Putamen (tissue), 1 donor: ENCODE measurements at regions not wholly inside any gene's neighbourhood (a gene's known extent, or its start where the extent isn't known, plus 50 kb on each side); places are given as distances from the start of the nearest gene placed in this dataset.
"Not testable (repeated sequence)": the region's sequence is repeated elsewhere in the genome, so short reads cannot be mapped to it uniquely, and the experiment has no call there.

Experiments
- DNase-seq: peaks from one replicate; pipeline ENCODE4 v3.0.0-alpha.2; 2016; ENCODE audit warnings: low spot score

DNA sequence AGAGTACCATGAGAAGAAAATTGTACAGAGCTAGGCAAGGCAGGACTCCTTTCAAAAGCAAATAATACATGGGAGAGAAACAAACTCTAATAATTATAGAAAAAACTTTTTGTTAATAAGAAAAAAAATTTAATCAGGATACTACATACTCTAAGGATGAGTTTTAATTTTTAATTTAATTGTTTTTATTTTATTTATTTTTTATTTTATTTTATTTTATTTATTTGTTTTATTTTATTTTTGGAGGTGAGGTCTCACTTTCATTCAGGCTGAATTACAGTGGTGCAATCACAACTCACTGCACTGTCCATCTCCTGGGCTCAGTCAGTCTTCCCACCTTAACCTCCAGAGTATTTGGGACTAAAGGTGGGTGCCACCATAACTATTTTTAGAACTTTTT lies 1347.2 kb downstream of the NLGN4Y start:
- no peak for DNase-seq

DNA sequence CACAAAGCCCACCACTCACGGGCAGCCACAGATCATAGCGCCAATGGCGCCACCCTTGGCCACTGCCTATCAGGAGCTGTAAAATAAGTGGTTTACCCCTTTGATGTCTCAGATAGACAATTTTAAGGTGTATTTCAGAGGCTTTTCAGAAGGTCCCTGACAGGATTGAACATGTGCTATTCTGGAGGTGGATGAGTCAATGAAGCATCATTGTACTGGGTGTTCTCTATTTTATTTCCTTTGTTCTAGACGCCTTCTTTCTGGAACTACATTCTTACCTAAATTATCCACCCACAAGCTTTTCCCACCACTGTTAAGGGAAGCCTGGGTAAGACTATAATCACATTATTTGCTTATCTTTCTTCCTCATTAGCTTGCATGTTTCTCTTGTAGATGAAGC lies 1351.6 kb downstream of the NLGN4Y start:
- not testable (repeated sequence) for DNase-seq

DNA sequence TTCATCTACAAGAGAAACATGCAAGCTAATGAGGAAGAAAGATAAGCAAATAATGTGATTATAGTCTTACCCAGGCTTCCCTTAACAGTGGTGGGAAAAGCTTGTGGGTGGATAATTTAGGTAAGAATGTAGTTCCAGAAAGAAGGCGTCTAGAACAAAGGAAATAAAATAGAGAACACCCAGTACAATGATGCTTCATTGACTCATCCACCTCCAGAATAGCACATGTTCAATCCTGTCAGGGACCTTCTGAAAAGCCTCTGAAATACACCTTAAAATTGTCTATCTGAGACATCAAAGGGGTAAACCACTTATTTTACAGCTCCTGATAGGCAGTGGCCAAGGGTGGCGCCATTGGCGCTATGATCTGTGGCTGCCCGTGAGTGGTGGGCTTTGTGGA lies 1379.2 kb downstream of the NLGN4Y start:
- DNase-seq: not testable (repeated sequence)

DNA sequence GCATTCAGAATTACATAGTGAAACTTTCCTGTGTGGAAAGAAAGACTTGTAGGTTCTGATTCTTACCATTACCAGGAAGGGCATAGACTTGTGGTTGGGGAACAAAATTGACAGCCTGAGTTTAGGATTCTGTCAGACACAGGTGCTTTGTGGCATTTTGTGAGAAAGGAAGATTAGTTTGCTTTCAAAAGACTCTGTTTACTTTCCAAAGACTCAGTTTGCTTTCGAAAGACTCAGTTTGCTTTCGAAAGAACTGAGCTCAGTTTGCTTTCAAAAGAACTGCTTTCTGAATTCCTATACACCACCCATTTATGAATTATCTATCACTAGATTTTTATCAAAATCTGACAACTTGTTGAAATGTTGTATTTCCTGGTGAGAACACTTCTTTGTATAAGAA lies 1381.2 kb downstream of the NLGN4Y start:
- no peak for DNase-seq

DNA sequence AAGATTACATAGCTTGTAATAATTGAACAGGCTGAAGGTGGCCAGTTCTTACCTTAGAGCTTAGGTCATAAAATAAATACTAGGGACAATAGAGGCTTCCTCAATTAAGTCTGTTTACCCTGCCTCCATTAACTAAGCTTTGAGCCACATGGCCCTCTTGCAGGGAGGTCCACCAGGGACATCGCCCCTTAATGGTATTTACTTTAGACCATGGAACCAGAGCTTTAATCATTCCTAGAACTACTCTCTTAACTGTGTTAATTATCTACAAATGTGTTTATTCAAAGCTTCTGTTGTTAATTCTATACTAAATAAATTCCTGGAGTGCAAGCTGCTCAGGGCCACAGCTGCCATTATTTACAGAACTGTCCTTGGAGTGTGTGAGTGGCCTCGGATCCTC lies 1402.2 kb downstream of the NLGN4Y start:
- no peak for DNase-seq

DNA sequence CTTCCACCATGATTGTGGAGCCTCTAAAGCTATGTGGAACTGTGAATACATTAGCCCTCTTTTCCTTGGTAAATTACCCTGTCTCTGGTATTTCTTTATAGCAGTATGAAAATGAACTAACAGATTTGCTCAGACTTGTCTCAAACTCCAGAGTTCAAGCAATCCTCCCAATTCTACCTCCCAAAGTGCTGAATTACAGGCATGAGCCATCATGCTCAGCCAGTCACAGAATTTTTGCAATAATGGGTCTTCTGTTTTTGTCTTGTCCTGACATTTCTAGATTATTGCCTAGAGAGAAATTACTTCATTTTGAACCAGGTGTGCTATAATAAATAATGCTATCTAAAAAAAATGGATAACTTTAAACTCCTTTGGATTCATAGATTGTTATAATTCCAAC lies 1414.5 kb downstream of the NLGN4Y start:
- DNase-seq: no peak

DNA sequence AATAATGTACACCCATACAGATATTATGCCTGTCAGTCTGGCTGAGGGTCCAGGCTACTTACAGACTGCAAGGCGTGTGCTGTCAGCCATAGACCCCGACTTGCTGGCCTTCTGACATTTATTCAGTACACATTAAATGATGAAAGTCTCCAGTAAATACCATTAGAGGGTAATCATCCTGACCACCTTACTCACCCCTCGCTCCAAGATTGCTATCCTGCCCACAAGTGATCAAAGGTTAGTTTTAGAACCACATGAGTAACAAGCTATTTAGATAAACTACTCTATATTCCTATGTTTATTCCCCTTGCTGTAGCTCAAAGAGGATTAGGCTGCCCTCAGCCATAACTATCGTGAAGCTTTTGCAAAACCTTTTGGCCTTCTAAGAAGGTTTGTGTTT lies 1426.7 kb downstream of the NLGN4Y start:
- no peak for DNase-seq

DNA sequence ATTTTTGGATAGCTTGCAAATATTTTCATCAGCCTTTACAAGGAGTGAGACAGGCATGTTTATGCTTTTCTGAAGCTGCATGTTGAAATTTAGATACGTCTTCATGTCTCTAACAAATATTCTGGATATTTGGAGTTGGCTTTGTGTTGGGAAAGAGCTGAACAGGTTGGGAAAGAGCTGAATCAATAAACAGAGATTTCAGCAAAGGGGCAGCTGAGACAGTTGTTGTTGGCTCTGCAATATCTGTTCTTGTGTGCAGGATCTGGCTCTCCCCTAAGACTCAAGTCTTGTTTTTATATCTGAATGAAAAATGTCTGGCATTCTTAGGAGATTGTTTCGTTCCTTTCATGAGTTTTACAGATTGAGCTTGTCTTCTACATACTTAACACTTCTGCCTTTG lies 1444.5 kb downstream of the NLGN4Y start:
- DNase-seq: no peak

DNA sequence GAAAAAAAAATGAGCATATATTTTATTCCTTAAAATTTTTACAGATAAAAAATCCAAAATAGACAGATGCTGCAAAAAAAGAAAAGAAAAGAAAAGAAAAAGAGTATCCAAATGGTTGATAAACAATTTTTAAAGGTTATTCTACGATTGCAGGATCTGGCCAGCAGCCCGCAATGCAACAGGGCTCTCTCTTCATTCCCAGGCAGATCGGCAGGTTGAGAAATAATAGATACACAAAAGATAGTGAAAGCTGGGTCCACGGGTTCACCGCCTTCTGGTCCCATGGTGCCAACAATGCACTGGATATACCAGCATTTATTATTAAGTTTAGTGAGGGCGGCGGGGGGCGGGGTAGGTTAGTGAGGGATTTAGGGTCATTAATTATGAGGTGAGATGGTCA lies 1448.9 kb downstream of the NLGN4Y start:
- no peak for DNase-seq

DNA sequence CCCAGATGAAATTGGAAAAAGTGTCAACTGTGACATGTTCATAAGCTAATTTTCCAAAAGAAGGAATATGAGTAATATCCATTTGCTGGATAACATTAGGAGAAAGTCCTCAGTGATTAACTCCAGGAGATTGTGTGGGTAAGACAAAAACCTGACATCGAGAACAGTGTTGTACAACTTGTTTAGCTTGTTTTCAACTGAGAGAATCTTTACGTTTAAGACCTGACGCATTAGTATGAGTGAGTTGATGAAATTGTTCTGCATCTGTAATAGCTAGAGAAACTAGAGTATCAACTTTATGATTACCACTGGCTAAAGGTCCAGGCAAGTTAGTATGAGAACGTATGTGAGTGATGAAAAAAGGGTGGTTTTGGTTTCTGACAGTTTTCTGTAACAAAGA lies 1452.4 kb downstream of the NLGN4Y start:
- no peak for DNase-seq

DNA sequence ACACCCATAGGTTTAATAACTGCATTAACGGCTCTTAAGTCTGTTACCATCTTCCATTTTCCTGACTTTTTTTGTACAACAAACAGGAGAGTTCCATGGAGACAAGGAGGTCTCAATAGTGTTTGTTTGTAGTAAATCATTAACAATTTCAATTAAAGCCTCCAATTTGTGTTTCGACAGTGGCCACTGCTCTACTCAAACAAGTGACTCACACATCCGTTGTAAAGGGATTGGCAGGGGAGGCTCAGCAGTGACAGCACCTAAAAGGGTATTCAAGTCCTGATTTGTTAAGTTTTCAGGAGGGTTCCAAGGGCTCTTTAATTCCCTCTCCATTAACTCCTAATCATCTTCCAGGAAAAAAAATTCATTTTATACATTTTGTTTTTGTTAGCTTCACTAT lies 1454.2 kb downstream of the NLGN4Y start:
- no peak for DNase-seq

DNA sequence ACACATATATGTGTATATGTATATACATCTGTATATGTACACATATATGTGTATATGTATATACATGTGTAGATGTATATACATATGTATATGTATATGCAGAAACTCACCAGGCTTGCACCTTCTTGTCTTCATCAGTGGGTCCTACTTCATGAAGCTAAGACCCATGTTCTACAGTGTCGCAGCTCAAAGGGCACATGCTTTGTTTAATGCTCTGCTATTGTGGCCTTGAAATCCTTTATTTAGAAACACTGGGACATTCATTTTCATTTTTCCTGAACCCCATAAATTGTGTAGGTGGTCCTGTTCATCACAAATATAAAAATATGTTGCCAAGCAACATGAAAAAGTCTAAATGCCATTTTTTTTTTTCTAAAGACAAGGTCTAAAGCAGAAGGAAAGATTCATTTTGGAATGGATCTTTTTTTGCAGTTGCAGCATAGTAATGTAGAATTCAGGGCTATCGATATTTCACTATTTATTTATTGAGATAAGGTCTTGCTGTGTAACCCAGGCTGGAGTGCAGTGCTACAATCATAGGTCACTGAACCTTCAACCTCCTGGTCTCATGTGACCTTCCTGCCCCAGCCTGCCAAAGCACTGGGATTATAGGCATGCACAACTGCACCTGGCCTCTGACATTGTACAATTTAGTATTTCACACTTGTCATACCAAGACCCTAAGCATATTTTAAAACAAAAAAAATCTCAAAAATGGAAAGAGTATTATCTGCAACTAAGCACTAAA lies 1460.5 kb downstream of the NLGN4Y start:
- no peak for DNase-seq

DNA sequence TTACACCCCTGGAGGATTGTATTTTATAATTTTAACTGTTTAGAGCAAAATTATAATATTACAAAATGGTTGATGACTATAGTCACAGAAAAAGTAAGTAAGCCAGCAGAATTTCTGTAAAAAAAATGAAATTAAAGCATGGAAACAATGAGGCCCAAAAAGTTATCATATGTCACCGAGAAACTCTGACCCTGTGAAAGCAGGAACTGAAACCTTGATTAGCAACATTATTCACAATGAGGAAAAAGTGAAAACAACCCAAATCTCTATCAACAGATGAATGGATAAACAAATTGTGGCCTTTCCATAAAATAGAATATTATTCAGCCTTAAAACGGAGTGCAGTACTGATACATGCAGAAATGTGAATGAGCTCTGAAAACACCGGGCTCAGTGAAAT lies 1471.7 kb downstream of the NLGN4Y start:
- DNase-seq: no peak

DNA sequence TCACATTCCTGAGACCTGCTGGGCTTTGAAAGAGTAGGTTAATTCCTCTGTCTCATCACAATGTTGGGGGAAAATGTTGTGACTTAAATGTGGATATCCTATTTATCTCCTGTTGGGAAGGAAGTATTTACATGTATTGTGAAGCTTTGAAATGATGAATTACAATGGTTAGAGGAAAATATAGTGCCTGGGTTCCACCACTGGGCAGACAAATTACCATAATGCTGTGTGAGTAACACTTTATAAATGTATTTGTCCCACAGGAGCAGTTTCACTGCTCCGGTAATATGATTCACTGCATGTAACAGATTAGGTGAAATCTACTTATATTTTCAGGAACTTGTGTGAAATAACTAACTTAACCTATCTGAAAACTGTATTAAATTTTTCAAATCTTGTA lies 1476.4 kb downstream of the NLGN4Y start:
- DNase-seq: no peak

DNA sequence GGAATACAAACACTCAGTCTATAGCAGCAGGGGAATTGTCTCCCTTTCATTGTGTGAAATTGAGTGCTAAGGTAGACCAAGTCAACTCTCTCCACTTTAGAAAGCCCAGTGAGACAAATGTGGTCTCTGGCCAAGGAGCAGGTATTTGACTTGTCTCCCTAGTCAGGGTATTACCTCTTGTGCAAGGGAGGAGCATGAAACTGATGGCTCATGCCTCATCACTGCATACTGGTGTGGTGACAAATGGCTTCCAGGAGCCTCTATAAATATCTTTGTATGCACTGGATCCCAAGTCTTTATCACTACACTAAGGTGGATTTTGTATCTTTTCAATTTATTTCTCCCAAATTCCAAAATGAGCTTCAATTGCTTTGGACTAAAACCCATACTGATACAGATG lies 1477.6 kb downstream of the NLGN4Y start:
- DNase-seq: no peak

DNA sequence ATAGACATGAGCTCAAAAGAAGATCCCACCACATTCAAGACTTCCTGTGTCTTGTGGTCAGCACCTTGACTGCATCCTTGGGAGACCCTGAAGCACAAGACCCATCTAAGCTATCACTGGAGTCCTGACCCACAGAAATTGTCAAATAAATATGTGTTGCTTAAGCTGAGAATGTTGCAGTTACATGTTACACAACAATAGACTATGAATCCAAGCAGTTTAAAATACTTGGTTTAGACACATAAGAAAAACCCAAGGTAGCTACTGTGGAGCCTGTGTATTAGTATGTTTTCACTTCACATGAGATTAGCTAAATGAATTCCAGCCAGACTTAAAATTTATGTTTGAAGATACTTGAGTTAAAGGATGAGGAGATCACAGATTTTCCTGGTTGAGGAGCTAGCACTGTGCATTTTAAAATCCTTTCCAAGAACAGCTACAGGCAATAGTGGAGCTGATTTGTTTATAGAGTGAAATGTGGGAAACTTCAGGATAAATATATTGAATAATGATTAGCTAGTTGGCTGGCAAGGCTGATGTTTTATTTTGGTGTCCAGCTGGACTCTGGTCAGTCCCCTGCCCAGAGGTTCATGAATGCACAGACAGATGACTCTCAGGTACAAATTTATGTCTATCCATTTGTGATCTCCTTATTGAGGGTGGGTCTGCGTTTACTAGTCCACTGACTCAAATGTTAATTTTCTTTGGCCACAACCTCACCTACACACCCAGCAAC lies 1527.7 kb downstream of the NLGN4Y start:
- DNase-seq: no peak

DNA sequence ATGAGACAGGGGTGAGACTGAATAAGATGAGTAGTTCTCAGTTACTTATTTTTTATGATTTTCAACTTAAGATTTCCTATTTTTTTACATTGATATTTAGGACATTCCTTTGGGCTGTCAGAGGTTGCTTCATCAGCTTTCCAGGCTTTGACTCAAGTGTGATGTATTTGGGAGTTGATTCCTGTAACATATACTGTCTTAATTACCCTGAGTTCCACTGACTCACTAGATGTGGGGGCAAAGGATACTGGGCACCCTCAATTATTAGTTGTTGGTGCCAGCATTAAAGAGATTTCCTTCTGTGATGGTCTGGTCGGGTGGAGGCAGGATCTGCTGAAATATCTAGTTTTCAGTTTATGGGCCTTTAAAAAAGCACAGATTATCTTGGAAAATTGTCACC lies 1535.8 kb downstream of the NLGN4Y start:
- DNase-seq: no peak

DNA sequence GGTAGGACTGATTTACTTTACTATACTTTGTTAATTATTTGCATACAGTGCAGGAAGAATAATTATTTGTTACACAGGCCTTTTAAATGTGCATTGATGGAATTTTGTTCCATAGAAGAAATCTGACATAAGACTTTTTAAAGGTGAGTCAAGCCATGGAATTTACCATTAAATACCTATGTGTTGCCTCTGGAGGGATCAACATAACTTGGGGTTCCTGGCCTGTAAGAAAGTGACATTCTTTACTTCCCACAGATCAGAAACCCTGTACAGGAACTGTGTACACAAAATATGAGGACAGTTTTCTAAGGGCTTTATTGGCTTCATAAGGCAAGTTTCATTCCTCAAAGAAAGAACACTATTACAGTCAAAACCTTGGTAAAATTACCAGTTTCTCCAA lies 1536.4 kb downstream of the NLGN4Y start:
- DNase-seq: no peak

DNA sequence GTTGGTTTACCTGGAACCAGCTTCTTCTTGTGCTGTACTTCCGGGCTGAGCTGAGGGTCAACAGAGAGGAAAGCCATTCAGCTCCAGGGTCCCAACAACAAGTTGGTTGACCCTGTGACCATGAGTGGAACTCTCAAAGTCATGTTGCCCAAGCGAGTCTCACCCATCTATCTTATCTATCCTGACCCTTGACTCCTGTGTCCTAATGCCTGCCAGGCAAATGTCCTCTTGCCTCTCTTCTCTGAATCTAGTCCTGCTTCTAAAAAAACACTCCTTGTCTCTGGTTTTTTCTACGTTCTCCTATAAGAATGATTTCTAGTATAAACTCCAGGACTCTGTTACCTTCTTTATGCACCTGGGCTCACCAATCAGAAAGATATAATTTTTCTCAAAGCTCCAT lies 1547.6 kb downstream of the NLGN4Y start:
- no peak for DNase-seq

DNA sequence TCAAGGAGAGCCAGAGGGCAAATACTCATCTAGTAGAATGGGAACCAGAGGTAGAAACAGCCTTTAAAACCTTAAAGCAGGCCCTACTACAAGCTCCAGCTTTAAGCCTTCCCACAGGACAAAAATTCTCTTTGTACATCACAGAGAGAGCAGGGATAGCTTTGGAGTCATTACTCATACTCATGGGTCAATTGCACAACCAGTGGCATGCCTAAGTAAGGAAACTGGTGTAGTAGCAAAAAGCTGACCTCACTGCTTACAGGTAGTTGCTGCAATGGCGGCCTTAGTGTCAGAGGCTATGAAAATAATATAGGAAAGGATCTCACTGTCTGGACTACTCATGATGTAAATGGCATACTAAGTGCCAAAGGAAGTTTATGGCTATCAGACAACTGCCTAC lies 1551.4 kb downstream of the NLGN4Y start:
- DNase-seq: no peak

DNA sequence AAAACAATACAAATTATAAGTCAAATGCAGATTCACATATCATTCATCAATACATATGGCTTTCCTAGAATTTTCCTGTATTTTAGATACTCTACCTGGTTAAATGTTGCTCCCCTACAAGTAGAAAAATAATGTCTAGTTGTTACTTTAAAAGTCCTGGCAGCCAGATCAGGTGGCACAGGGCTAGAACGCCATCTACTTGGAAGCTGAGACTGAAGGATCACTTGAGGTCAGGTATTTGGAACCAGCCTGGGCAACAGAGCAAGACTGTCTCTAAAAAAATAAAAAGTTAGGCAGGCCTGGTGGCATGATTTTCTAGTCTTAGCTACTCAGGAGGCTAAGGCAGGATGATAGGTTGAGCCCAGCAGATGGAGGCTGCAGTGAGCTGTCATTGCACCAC lies 1573.0 kb downstream of the NLGN4Y start:
- no peak for DNase-seq

DNA sequence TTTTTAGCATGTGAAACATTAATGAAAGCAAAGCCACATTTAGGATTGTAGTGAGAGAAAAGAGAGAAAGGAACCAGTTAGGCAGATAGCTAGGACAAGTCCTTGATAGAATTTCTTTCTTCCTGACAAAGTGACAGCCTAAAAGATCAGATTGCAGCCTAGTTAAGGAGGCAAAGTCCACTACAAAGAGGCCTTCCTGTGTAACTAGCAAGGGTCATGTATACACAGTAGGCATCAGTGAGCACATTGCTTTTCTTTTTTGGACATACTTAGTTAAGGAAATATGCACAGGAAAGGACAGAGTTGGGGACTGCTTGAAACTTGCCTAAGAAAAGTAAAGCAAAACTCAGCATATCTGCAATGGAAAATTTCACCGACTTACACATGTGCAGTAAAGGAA lies 1577.5 kb downstream of the NLGN4Y start:
- no peak for DNase-seq

DNA sequence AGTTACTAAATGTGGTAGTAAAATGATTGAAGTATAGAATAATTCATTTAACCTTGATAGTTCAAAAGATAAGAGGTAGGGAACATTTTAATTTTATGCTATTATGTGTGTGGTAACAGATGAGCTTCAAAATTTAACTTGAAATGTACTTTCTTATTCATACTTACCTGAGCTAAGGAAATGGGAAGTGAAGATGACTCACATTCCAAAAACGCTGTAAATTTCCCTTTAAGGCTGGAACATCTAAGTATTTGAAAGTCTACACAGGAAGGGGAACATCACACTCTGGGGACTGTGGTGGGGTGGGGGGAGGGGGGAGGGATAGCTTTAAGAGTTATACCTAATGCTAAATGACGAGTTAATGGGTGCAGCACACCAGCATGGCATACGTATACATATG lies 1582.3 kb downstream of the NLGN4Y start:
- peak; percentile 1 for DNase-seq

DNA sequence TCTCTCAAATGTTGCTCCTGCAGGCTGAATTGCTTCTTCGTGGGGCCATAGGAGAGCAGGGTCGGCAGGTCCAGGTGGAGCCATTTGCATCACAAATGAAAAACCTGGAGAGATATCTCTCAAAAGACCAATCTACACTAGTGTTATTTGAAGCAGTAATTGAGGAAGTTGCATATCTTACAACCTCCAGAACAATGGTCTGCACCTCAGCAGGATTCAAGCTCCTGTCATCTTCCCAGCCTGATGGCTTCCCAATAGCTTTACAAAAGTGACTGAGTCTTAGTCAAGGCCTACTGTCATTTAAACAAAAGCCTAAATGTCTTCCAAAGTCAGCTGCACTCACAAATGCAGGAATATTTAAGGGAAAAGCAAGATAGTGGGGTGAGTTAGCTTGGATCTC lies 1584.5 kb downstream of the NLGN4Y start:
- DNase-seq: no peak
